Glomerular endothelial cell (primary cell): ENCODE measurements at regions not wholly inside any gene's neighbourhood (a gene's known extent, or its start where the extent isn't known, plus 50 kb on each side); places are given as distances from the start of the nearest gene placed in this dataset.
"Not testable (repeated sequence)": the region's sequence is repeated elsewhere in the genome, so short reads cannot be mapped to it uniquely, and the experiment has no call there.

Source experiments
- DNase-seq: peaks from one replicate; pipeline ENCODE4 v3.0.0-alpha.2; 2011; ENCODE audit warnings: low read depth, low spot score; ENCODE audit errors: extremely low read depth

DNA sequence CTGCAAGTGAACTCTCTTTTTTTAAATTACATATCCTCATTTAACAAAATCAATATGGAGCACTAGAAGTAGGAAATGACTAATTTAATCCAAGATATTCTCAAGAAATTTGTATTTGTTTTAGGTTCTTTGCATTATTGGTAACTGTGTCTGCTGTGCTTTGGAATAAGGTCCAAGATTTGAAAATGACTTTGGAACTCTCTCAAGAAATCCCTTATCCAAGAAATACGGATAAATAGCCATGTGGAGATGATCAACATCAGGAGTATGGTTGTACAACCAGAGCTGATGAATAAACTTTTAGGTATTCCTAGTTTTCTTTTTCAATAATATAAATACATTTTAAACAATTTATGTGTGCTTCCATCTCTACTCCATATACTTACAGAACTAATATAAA, 279.9 kb upstream of the SEMA3C start:
- no peak for DNase-seq

GRCh38 chr7:81197266-81197665, 278.4 kb upstream of the SEMA3C start:
- no peak for DNase-seq

GRCh38 chr7:81195033-81195432, 276.2 kb upstream of the SEMA3C start:
- no peak for DNase-seq

DNA sequence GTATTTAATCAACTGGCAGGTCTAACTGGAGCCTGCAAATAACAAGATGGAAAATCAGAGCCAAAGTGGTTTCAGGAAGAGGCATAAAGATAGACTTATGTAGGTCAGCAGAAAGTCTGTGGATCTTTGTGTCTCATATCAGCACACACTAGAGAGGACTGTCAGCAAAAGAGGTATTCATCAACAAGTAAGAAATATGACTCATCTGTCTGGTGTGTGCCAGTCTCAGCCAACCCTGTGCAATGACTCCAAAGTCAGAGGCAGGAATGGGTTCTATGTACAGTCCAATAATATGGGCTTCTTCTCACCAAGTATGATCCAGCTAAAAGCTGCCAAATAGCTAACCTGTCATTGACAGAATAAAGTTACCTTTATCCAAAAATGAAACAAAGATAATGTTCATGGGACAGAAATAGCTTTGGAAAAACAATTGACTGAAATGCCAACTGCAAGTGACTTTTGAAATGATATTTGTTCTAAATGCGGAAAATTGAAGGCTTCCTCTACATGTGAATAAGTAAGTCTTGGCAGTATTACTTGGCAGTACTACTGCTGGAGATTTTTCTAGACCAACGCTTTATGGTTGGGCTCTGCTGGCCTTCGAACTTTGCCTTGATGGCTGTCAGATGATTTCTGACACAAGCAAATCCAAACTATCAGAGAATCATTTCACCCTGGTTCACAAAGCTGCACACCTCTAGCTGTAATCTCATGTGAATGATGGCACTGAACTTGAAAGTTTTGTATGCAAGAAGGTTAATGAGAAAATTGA, 272.3 kb upstream of the SEMA3C start:
- no peak for DNase-seq

DNA sequence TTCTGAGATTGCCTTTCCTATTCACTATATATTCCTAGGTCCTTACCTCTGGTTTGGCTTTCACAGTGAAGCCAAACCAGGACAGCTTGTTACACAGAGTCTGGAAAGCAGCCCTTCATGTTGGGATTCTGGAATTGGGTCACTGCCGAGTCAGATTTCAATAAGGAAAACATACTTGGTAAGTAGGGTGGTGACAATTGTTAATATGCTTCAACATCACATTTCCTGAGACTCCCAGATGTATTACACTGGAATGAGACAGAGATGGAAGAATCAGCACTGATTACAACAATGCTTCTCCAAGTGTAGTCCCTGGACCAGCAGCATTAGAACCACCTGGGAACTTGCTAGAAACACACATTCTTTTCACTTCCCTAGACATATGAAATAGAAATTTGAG, 268.9 kb upstream of the SEMA3C start:
- DNase-seq = no peak

- no peak for DNase-seq
These were observed 267.8 kb upstream of the SEMA3C start for GRCh38 chr7:81186691-81187090.

DNA sequence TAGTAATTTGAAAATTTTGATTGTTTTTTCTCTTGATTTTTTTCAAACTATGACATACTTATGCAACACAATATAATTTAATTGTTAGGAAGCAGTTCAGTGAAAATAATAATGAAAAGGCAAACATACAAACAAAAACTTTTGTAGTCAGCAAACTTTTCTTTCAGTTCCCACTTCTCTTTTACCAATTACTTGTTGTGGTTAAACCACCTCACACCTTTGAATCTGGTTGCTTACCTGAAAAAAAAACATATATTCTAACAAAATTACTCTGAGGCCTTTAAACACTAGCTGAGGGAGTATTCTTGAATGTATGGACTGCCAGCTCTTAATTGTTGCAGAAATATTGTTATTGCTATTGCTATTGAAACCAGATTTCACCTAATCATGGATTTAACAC, 266.2 kb upstream of the SEMA3C start:
- no peak for DNase-seq

DNA sequence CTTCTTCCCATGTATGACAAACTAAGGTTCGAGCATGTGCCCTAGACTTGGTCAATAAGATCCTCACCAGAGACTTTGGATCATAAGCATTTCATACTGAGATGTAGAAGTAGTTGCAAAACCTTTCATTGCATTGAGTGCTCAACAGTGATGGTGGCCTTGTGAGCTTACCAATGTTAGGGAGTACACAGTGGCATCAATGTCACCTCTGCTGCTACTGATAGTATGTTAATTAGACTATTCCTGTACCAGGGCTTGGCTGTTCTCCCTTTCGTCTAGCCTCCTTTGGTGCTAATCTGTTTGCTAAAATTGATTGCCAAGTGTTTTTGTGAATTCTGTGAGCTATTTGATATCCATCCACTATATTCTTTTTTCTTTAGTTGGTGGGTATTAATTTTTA, 264.5 kb upstream of the SEMA3C start:
- DNase-seq = no peak

DNA sequence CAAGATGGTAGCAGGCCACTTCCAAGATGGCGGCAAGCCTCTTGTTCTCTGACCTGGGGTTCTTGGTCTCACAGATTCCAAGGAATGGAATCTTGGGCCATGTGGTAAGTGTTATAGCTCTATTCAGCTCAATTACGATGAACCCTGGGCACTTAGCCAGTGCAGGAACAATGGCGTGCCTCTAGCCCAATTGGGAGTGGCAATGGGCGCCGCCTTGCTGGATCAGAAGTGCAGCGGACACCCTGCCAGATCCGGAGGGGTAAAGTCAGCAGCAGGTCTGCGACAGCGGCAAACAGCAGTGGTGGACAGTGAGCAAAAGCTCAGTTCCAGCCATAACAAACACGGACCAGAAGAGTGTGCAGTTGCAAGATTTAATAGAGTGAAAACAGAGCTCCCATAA, 263.2 kb upstream of the SEMA3C start:
- DNase-seq = not testable (repeated sequence)

DNA sequence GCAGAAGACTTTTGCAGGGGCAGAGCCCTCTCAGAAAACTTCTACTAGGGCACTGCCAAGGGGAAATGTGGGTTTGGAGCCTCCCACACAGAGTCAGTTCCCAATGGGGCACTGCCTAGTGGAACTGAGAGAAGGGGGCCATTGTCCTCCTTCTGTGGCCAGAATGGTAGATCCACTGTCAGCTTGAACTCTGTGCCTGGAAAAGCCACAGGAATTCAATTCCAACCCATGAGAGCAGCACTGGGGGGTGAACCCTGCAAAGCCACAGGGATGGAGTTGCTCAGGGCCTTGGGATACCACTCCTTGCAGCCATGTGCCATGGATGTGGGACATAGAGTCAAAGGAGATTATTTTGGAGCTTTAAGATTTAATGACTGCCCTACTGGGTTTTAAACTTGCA, 262.2 kb upstream of the SEMA3C start:
- DNase-seq = no peak

DNA sequence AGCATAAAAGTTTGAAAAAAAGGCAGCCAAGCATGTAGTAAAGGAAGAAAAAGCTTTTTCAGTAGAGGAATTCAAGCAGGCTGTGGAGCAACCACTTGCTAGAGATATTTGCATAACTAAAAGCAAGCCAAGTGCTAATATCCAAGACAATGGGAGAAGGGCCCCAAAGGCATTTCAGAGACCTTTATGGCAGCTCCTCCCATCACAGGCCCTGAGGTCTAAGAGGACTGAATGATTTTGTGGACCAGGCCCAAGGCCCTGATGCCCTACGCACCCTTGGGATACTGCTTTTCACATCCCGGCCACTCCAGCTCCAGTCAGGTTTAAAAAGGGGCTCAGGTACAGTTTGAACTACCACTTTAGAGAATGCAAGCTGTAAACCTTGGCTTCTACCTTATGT, 261.7 kb upstream of the SEMA3C start:
- no peak for DNase-seq

DNA sequence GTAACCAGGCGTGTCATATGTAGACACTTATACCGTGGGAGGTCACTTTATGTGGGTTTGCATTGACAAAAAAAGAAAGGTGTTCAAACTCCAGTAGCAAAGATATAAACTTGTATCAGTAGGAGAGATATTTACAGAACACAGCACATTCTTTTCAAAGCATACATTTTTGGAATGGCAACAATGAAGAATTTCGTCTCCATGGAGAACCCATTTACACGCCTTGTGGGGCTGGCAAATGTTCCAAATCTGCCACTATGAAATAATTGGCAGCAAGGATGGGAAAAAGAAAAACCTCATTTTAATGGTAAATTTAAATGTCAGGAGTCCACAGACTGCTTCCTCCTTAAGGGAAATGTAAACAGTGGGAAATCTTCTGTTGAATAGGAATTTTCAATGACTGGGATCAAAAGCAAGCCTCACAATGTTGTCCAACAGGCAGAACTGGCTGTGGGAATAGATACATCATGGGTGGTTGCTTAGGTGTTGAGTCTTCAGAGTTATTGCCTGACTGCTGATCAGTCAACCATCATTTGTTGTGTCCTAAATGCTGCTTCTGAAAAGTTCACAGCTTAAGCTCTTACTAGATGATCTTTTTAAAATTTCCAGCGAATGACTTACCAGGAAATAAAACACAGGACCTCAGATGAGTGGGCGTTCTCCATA, 256.6 kb upstream of the SEMA3C start:
- no peak for DNase-seq

DNA sequence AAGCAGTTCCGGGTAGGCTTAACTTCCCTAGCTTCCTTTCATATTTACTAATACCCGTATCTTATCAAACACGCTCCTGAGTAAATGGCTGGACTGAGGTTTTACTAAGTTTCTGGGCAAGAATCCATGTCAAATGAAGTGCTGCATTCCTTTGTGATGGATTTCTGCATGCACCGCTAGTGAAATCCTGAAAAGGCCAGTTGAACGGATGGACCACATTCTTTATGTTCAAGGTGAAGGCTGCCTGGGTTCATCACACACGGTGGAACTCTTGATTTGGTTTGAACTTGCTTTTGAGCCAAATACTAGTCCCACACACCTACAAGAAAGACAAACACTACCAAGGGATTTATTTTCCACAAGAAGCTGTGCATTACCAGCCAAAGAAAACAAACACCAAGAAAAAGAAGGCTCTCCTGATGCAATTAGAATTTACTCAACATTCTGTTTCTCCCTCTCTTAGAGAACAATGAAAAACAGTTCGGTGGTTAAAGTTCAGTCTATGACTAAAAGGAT, 255.0 kb upstream of the SEMA3C start:
- no peak for DNase-seq

- DNase-seq = no peak
These were observed 251.4 kb upstream of the SEMA3C start for GRCh38 chr7:81170291-81170690.

DNA sequence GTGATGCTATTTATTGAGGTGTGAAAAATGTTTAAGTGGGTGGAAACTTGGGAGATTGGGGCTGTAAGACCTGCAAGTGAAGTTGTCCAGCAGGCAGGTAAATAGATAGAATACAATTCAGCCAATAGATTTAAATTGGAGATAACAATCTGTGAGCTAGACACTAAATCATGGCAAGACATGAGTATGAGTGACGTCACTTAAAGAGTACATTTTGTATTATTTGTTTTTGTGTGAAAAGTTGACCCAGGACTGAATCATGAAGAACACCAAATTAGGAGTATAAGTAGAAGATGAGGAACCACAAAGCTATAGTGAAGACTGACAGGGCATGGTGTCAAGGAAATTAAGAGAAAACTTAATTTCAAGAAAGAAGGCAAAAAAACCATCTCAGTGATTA, 249.1 kb upstream of the SEMA3C start:
- no peak for DNase-seq

GRCh38 chr7:81165070-81165469, 246.2 kb upstream of the SEMA3C start:
- no peak for DNase-seq

DNA sequence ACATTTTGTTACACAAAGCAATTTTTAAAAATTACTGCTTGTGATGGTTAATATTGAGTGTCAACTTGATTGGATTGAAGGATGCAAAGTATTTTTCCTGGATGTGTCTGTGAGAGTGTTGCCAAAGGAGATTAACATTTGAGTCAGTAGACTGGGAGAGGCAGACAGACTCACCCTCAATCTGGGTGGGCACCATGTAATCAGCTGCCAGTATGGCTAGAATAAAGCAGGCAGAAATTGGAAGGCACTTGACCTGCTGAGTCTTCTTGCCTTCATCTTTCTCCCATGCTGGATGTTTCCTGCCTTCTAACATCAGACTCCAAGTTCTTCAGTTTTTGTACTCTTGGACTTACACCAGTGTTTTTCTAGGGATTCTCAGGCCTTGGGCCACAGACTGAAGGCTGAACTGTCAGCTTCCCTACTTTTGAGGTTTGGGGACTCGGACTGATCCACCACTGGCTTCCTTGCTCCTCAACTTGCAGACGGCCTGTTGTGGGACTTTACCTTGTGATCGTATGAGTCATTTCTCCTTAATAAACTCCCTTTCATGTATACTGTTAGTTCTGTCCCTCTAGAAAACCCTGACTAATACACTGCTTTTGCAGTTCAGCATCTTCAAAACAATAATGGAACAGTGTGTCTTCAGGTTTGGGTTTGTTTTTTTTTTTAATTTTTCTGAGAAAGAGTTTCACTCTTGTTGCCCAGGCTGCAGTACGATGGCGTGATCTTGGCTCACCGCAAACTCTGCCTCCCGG, 244.1 kb upstream of the SEMA3C start:
- no peak for DNase-seq

- no peak for DNase-seq
These were observed 243.4 kb upstream of the SEMA3C start for GRCh38 chr7:81162234-81162633.

DNA sequence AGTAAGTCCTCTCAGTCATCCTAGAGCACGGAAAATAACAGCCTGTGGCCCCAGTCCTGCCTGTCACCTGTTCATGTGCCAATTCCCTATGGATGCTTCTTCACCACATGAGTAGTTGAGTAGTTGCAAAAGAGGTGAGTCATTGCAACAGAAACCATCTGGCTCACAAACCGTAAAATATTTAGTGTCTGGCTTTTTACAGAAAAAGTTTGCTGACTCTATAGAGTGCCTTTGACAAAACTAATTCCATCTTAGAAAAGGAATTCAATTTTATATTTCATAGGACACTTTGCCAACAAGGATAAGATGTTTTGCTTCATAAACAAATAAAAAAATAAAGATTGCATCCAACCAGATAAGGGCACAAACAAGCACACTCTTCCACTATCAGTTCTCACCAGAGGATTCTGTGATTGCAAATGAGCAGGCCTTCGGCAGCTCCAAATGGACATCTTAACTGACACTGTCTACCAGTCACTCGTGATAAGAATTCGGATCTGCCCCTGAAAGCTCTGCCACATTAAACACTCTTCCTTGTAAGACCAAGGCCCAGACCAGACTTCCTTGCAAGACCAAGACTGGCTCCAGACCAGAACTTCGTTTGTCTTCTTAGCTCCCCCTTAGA, 242.7 kb upstream of the SEMA3C start:
- DNase-seq = no peak

GRCh38 chr7:81159402-81159801, 240.6 kb upstream of the SEMA3C start:
- no peak for DNase-seq

DNA sequence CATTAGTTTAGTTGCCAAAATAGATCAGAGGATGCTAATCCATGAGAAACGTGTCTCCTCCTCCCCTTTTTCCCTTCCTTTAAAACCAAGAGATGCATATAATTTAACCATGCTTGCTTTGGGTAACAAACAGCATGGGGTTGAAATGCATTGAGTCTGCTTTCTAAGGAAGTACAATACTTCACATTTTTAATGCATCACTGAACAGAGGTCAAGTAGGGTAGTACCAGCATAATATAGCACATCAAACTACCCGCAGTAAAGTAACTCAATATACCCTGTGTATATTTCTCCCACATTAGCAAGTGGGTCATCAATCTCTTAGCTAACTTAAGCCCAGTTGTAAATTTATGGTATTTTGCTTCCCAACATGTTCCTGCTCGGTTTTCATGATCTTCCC, 239.3 kb upstream of the SEMA3C start:
- DNase-seq = no peak
